Upper lobe of left lung (tissue), 6 donors: ENCODE measurements at regions not wholly inside any gene's neighbourhood (a gene's known extent, or its start where the extent isn't known, plus 50 kb on each side); places are given as distances from the start of the nearest gene placed in this dataset.

Experiments
- ATAC-seq, 2 donors: fragments of 200-7000 bp; cut with Tn5 transposase; one replicate each; pipeline ENCODE4 v1.9.1; 2022; ENCODE audit warnings: mild to moderate bottlenecking in 2 of 2, moderate library complexity in 2 of 2; ENCODE audit not compliant: low FRiP score in 2 of 2
- DNase-seq, 2 donors: peaks; one replicate each; pipeline ENCODE4 v3.0.0-alpha.2; 2019 to 2020
- H3K27ac ChIP-seq, 4 donors: fragments of 200-600 bp; sonication (generic); one replicate each; pipeline ENCODE4 v1.5.1; 2016 to 2019
- H3K27me3 ChIP-seq, 4 donors: fragments of 200-600 bp; sonication (generic); one replicate each; pipeline ENCODE4 v1.5.1; 2017 to 2019
- H3K36me3 ChIP-seq, 4 donors: fragments of 200-600 bp; sonication (generic); one replicate each; pipeline ENCODE4 v1.5.1; 2016 to 2019
- H3K4me1 ChIP-seq, 4 donors: fragments of 200-600 bp; sonication (generic); one replicate each; pipeline ENCODE4 v1.5.1; 2018 to 2019
- H3K4me3 ChIP-seq, 4 donors: fragments of 200-600 bp; sonication (generic); one replicate each; pipeline ENCODE4 v1.5.1; 2017 to 2019; ENCODE audit warnings: mild to moderate bottlenecking in 2 of 4, moderate library complexity in 1 of 4
- H3K9me3 ChIP-seq, 4 donors: fragments of 200-600 bp; sonication (generic); one replicate each; pipeline ENCODE4 v1.5.1; 2018 to 2019
- EP300 ChIP-seq, 4 donors: sonication (generic); formaldehyde crosslinking; IDR thresholded peaks; one replicate each; pipeline ENCODE4 v1.5.1; 2017; ENCODE audit warnings: antibody characterized with exemption in 4 of 4, control low read depth in 2 of 4
- POLR2A ChIP-seq, 4 donors: fragments of 450-650 bp; IDR thresholded peaks; one replicate each; pipeline ENCODE4 v1.5.1; 2016 to 2017; ENCODE audit warnings: antibody characterized with exemption in 4 of 4, mild to moderate bottlenecking in 2 of 4
- POLR2AphosphoS5 ChIP-seq, 2 donors: sonication (generic); formaldehyde crosslinking; IDR thresholded peaks; one replicate each; pipeline ENCODE4 v1.5.1; 2017; ENCODE audit warnings: antibody characterized with exemption in 2 of 2
- WGBS, 2 donors: methylation state at CpG; one replicate each; pipeline ENCODE4 v1.1.5; 2017 to 2018; 5-methylcytosine and 5-hydroxymethylcytosine counted together
- TF ChIP-seq, protein P1 (sequence below), 6 experiments: fragments of 450-650 bp in 4 of 6; fragments of 200-600 bp in 2 of 6; sonication (generic) in 2 of 6; IDR thresholded peaks; one replicate each; pipeline ENCODE4 v1.5.1; 2016 to 2019; ENCODE audit warnings: antibody characterized with exemption in 6 of 6
- donor health status: DM: no; HTN: no; CAD: no; lungs with moderate emphysema.
- donor health status: DM: no; HTN: yes; CAD: no; lungs with severe emphysema.

GRCh38 chr14:101354726-101355125, 206.6 kb upstream of the DIO3 start:
- ATAC-seq (no peak), DNase-seq (no peak)
- H3K27ac ChIP-seq, result no peak overlapping the region
- peaks cover 0 to 3% (median 0%) of the 10 kb centered on the region in 4 donors for H3K4me1 ChIP-seq
- no peak overlapping the region for H3K4me3 ChIP-seq
- no peaks in the 10 kb centered on the region for H3K36me3 ChIP-seq
- H3K27me3 ChIP-seq, result no peaks in the 10 kb centered on the region
- peaks cover 0 to 8% (median 0%) of the 10 kb centered on the region in 4 donors for H3K9me3 ChIP-seq
- TF ChIP-seq POLR2A (IDR thresholded peaks at IDR 0.05), result no peak
- WGBS, 2 donors, result 65 to 84% methylated on average over 2 of the region's 2 CpGs

DNA sequence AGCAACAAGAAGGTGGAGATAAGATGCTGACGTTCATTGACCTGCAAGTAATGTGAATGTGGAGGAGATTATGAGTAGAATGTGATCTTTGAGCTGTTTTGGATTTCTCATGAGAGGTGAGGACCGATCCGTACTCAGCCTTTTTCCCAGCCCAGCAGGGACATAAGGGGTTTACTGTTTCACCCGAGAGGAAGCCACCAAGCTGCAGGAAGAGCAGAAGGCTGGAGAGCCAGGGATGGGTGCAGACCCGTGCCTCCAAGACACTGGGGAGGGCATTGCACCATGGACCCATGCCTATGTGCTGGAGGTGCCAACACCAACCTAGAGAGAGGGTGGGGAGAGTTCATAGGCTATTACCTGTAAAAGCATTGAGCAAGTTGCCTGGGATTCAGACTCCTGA, 206.0 kb upstream of the DIO3 start:
- DNase-seq (no peak), ATAC-seq (no peak)
- Histone ChIP-seq H3K27ac (no peak overlapping the region), H3K36me3 (no peaks in the 10 kb centered on the region), H3K27me3 (no peaks in the 10 kb centered on the region), H3K4me1 (peaks cover 0 to 9% (median under 1%) of the 10 kb centered on the region in 4 donors), H3K4me3 (no peak overlapping the region), H3K9me3 (peaks cover 0 to 8% (median 0%) of the 10 kb centered on the region in 4 donors)
- TF ChIP-seq POLR2A (IDR thresholded peaks at IDR 0.05) (no peak), POLR2AphosphoS5 (IDR thresholded peaks at IDR 0.05) (no peak), EP300 (IDR thresholded peaks at IDR 0.05) (no peak)
- TF ChIP-seq, protein P1, sequence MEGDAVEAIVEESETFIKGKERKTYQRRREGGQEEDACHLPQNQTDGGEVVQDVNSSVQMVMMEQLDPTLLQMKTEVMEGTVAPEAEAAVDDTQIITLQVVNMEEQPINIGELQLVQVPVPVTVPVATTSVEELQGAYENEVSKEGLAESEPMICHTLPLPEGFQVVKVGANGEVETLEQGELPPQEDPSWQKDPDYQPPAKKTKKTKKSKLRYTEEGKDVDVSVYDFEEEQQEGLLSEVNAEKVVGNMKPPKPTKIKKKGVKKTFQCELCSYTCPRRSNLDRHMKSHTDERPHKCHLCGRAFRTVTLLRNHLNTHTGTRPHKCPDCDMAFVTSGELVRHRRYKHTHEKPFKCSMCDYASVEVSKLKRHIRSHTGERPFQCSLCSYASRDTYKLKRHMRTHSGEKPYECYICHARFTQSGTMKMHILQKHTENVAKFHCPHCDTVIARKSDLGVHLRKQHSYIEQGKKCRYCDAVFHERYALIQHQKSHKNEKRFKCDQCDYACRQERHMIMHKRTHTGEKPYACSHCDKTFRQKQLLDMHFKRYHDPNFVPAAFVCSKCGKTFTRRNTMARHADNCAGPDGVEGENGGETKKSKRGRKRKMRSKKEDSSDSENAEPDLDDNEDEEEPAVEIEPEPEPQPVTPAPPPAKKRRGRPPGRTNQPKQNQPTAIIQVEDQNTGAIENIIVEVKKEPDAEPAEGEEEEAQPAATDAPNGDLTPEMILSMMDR (IDR thresholded peaks at IDR 0.05), result no peak
- 76 to 81% methylated on average over 3 to 5 of the region's 5 CpGs for WGBS, 2 donors

DNA sequence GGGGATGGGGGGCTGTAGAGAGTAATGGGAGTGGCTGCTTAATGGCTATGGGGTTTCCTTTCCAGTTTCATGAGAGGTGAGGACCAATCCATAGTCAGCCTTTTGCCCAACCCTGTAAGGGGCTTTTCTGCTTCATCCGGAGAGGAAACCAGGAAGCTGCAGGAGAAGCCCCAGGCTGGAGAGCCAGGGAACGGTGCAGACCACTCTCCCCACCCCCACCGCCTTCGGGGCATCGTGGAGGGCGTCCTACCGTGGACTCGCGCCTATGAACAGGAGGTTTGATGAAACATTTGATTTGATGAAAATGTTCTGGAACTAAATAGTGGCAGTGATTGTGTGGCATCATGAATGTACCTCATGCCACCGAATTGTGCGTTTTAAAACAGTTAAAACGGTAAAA, 204.3 kb upstream of the DIO3 start:
- no peak for TF ChIP-seq POLR2AphosphoS5 (IDR thresholded peaks at IDR 0.05)
- no peak for TF ChIP-seq EP300 (IDR thresholded peaks at IDR 0.05)
- TF ChIP-seq POLR2A (IDR thresholded peaks at IDR 0.05), result no peak
- TF ChIP-seq, protein P1 (IDR thresholded peaks at IDR 0.05), result no peak
- peaks cover 0 to 8% (median 0%) of the 10 kb centered on the region in 4 donors for H3K9me3 ChIP-seq
- no peaks in the 10 kb centered on the region for H3K27me3 ChIP-seq
- WGBS, 2 donors, result 86 to 91% methylated on average over 12 of the region's 12 CpGs
- ATAC-seq (no peak), DNase-seq (peak in 1 of 2 donors; percentile 46)
- H3K27ac ChIP-seq, result no peak overlapping the region
- no peaks in the 10 kb centered on the region for H3K36me3 ChIP-seq
- H3K4me3 ChIP-seq, result no peak overlapping the region
- peaks cover 5 to 21% (median 10%) of the 10 kb centered on the region in 4 donors for H3K4me1 ChIP-seq

DNA sequence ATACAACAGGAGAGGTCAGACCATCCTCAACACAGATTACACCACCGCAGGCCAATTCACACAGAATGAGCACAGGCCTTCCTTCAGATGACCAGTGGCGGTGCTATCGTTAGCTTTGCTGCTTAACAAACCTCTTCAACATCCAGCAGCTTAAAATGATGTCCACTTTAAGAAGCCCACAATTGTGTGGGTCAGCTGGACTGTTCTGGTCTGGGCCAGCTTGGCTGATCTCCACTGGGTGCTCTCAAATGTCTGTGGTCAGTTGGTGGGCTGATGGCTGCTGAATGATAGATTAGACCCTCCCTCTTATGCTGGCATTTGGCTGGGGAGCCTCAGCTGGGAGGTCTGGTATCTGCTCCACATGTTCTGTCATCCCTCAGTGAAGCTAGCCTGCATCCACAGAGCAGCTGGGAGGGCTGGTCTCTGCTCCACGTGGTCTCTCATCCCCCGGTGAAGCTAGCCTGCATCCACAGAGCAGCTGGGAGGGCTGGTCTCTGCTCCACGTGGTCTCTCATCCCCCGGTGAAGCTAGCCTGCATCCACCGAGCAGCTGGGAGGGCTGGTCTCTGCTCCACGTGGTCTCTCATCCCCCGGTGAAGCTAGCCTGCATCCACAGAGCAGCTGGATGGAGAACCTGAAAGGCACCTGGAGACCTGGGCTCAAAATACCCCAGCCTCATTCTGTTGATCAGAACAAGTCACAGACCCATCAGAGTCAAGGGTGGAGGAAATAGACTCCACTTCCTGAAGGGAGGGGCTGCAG, 203.6 kb upstream of the DIO3 start:
- ATAC-seq, result no peak
- TF ChIP-seq EP300 (IDR thresholded peaks at IDR 0.05) (no peak), POLR2AphosphoS5 (IDR thresholded peaks at IDR 0.05) (no peak), POLR2A (IDR thresholded peaks at IDR 0.05) (no peak)
- TF ChIP-seq, protein P1 (IDR thresholded peaks at IDR 0.05), result no peak
- Histone ChIP-seq H3K4me1 (peaks cover 5 to 21% (median 10%) of the 10 kb centered on the region in 4 donors), H3K36me3 (no peaks in the 10 kb centered on the region), H3K9me3 (peaks cover 0 to 8% (median 0%) of the 10 kb centered on the region in 4 donors), H3K27me3 (no peaks in the 10 kb centered on the region), H3K27ac (peak overlapping the region in 2 of 4 donors; percentile 17 to 27), H3K4me3 (no peak overlapping the region)
- no peak for DNase-seq
- WGBS, 2 donors, result 83 to 89% methylated on average over 4 to 10 of the region's 10 CpGs

- Histone ChIP-seq H3K36me3 (no peaks in the 10 kb centered on the region), H3K4me1 (peaks cover 5 to 21% (median 10%) of the 10 kb centered on the region in 4 donors), H3K4me3 (no peak overlapping the region), H3K27me3 (no peaks in the 10 kb centered on the region), H3K9me3 (peaks cover 0 to 8% (median 0%) of the 10 kb centered on the region in 4 donors), H3K27ac (peak overlapping the region in 3 of 4 donors; percentile 27 to 78 (median 60))
- no peak for DNase-seq
- ATAC-seq, result no peak
- WGBS, 2 donors, result 84 to 89% methylated on average over 15 of the region's 15 CpGs
- TF ChIP-seq POLR2AphosphoS5 (IDR thresholded peaks at IDR 0.05) (no peak), POLR2A (IDR thresholded peaks at IDR 0.05) (no peak), EP300 (IDR thresholded peaks at IDR 0.05) (no peak)
- TF ChIP-seq, protein P1 (IDR thresholded peaks at IDR 0.05), result no peak
These were observed 202.8 kb upstream of the DIO3 start for GRCh38 chr14:101358320-101359125.
